ENCODE measurements at regions not wholly inside any gene's neighbourhood (a gene's known extent, or its start where the extent isn't known, plus 50 kb on each side); places are given as distances from the start of the nearest gene placed in this dataset.

- no peak for DNase-seq (ENCODE audit: low read depth)
Observed at GRCh38 chr7:19209166-19209696, 64.0 kb upstream of the FERD3L start.

DNA sequence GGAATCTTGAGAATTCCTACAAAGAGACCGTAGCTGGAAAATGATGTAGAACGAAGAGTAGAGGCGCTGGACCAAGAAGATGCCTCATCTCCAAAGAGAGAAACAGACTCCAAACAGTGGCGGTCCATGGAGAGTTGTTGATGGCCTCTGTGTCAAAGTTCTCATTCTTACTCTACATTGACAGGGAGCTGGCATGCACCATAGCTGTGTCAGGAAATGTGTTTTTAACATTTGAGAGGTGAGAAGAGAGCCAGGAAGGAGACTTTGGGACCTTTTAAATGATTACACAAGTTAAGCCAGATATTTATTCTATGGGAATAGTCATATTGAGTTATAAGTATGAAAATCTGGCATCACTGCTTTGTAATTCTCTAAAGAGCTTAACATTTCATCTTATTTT, 61.5 kb upstream of the FERD3L start:
- DNase-seq (ENCODE audit: low read depth), result no peak

GRCh38 chr7:19203686-19204085, 58.5 kb upstream of the FERD3L start:
- no peak for DNase-seq (ENCODE audit: low read depth)

DNA sequence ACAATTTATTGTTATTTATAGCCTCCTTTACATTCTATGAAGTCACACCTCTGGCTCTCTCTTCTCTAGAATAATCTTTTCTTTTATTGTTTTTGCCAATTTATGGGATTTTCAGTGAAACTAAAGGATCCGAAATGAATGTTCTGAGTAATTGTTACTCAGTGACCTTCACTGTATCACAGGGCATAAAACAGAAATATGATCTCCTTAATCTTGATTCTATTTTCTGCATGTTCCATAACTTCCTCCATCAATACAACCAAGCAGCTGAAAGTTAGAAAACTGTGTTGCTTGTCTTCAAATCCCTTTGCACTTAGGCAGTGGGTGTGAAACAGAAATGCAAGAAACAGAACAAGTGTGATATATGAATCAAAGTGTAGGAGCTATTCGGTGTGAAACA, 57.4 kb upstream of the FERD3L start:
- no peak for DNase-seq (ENCODE audit: low read depth)

Data from ELR (cell line).